Duodenal mucosa (tissue), 2 donors: ENCODE measurements at regions not wholly inside any gene's neighbourhood (a gene's known extent, or its start where the extent isn't known, plus 50 kb on each side); places are given as distances from the start of the nearest gene placed in this dataset.

Source experiments
- H3K27ac ChIP-seq: one replicate; pipeline ENCODE4 v1.7.0; 2013; ENCODE audit warnings: low read depth, low read length
- H3K27me3 ChIP-seq, 2 donors: one replicate each; pipeline ENCODE4 v1.7.0; 2013; ENCODE audit warnings: low read length in 2 of 2, control low read depth in 1 of 2; ENCODE audit not compliant: insufficient read depth in 2 of 2, control insufficient read depth in 1 of 2
- H3K36me3 ChIP-seq, 2 donors: one replicate each; pipeline ENCODE4 v1.7.0; 2013; ENCODE audit warnings: low read length in 2 of 2, control low read depth in 1 of 2; ENCODE audit not compliant: insufficient read depth in 2 of 2, control insufficient read depth in 1 of 2
- H3K4me1 ChIP-seq, 2 donors: one replicate each; pipeline ENCODE4 v1.7.0; 2013; ENCODE audit warnings: low read length in 2 of 2, control low read depth in 1 of 2; ENCODE audit not compliant: insufficient read depth in 2 of 2, control insufficient read depth in 1 of 2
- H3K4me3 ChIP-seq, 2 donors: one replicate each; pipeline ENCODE4 v1.7.0; 2013; ENCODE audit warnings: low read length in 2 of 2, low read depth in 1 of 2
- H3K9ac ChIP-seq, 2 donors: one replicate each; pipeline ENCODE4 v1.7.0; 2013; ENCODE audit warnings: low read length in 2 of 2, low read depth in 1 of 2
- H3K9me3 ChIP-seq, 2 donors: one replicate each; pipeline ENCODE4 v1.7.0; 2013; ENCODE audit warnings: low read length in 2 of 2, control low read depth in 1 of 2; ENCODE audit not compliant: control insufficient read depth in 1 of 2

- no peaks in the 10 kb centered on the region for H3K9me3 ChIP-seq
- no peak overlapping the region for H3K9ac ChIP-seq
- H3K4me3 ChIP-seq: no peak overlapping the region
- no peaks in the 10 kb centered on the region for H3K4me1 ChIP-seq
- no peaks in the 10 kb centered on the region for H3K27me3 ChIP-seq
- no peak overlapping the region for H3K27ac ChIP-seq
- no peaks in the 10 kb centered on the region for H3K36me3 ChIP-seq
These were observed 135.7 kb upstream of the CCDC28A start for GRCh38 chr6:138637822-138638221.

GRCh38 chr6:138638604-138639003 is 135.0 kb upstream of the CCDC28A start:
- Histone ChIP-seq H3K27me3 (no peaks in the 10 kb centered on the region), H3K9ac (no peak overlapping the region), H3K27ac (no peak overlapping the region), H3K4me1 (no peaks in the 10 kb centered on the region), H3K9me3 (no peaks in the 10 kb centered on the region), H3K4me3 (no peak overlapping the region), H3K36me3 (no peaks in the 10 kb centered on the region)

GRCh38 chr6:138640028-138640427 is 133.5 kb upstream of the CCDC28A start:
- H3K27ac ChIP-seq: no peak overlapping the region
- H3K9ac ChIP-seq: no peak overlapping the region
- H3K9me3 ChIP-seq: no peaks in the 10 kb centered on the region
- no peaks in the 10 kb centered on the region for H3K36me3 ChIP-seq
- H3K4me1 ChIP-seq: no peaks in the 10 kb centered on the region
- no peak overlapping the region for H3K4me3 ChIP-seq
- no peaks in the 10 kb centered on the region for H3K27me3 ChIP-seq

- no peak overlapping the region for H3K4me3 ChIP-seq
- no peak overlapping the region for H3K27ac ChIP-seq
- H3K9ac ChIP-seq: no peak overlapping the region
- H3K36me3 ChIP-seq: no peaks in the 10 kb centered on the region
- no peaks in the 10 kb centered on the region for H3K27me3 ChIP-seq
- H3K4me1 ChIP-seq: no peaks in the 10 kb centered on the region
- no peaks in the 10 kb centered on the region for H3K9me3 ChIP-seq
These were observed 130.4 kb upstream of the CCDC28A start for GRCh38 chr6:138643210-138643609.

- Histone ChIP-seq H3K4me1 (no peaks in the 10 kb centered on the region), H3K4me3 (no peak overlapping the region), H3K36me3 (no peaks in the 10 kb centered on the region), H3K27ac (no peak overlapping the region), H3K9ac (no peak overlapping the region), H3K9me3 (no peaks in the 10 kb centered on the region), H3K27me3 (no peaks in the 10 kb centered on the region)
These were observed 127.5 kb upstream of the CCDC28A start for GRCh38 chr6:138645976-138646640.

GRCh38 chr6:138647006-138647405 is 126.6 kb upstream of the CCDC28A start:
- no peak overlapping the region for H3K4me3 ChIP-seq
- H3K9ac ChIP-seq: no peak overlapping the region
- H3K9me3 ChIP-seq: no peaks in the 10 kb centered on the region
- no peaks in the 10 kb centered on the region for H3K4me1 ChIP-seq
- no peak overlapping the region for H3K27ac ChIP-seq
- H3K36me3 ChIP-seq: no peaks in the 10 kb centered on the region
- H3K27me3 ChIP-seq: no peaks in the 10 kb centered on the region

- Histone ChIP-seq H3K27me3 (no peaks in the 10 kb centered on the region), H3K27ac (no peak overlapping the region), H3K9ac (no peak overlapping the region), H3K36me3 (no peaks in the 10 kb centered on the region), H3K4me3 (no peak overlapping the region), H3K9me3 (no peaks in the 10 kb centered on the region), H3K4me1 (no peaks in the 10 kb centered on the region)
These were observed 125.4 kb upstream of the CCDC28A start for GRCh38 chr6:138648127-138648526.

- H3K4me3 ChIP-seq: no peak overlapping the region
- H3K9ac ChIP-seq: no peak overlapping the region
- no peak overlapping the region for H3K27ac ChIP-seq
- H3K4me1 ChIP-seq: no peaks in the 10 kb centered on the region
- no peaks in the 10 kb centered on the region for H3K9me3 ChIP-seq
- no peaks in the 10 kb centered on the region for H3K27me3 ChIP-seq
- no peaks in the 10 kb centered on the region for H3K36me3 ChIP-seq
These were observed 122.1 kb upstream of the CCDC28A start for GRCh38 chr6:138651491-138651890.

- Histone ChIP-seq H3K9me3 (no peaks in the 10 kb centered on the region), H3K9ac (no peak overlapping the region), H3K27me3 (no peaks in the 10 kb centered on the region), H3K36me3 (no peaks in the 10 kb centered on the region), H3K27ac (no peak overlapping the region), H3K4me3 (no peak overlapping the region), H3K4me1 (no peaks in the 10 kb centered on the region)
These were observed 120.7 kb upstream of the CCDC28A start for GRCh38 chr6:138652824-138653223.

GRCh38 chr6:138653435-138653834 is 120.1 kb upstream of the CCDC28A start:
- Histone ChIP-seq H3K9me3 (no peaks in the 10 kb centered on the region), H3K27me3 (no peaks in the 10 kb centered on the region), H3K4me3 (no peak overlapping the region), H3K27ac (no peak overlapping the region), H3K9ac (no peak overlapping the region), H3K36me3 (no peaks in the 10 kb centered on the region), H3K4me1 (no peaks in the 10 kb centered on the region)
